Fibroblast of skin of back (primary cell): ENCODE measurements at regions not wholly inside any gene's neighbourhood (a gene's known extent, or its start where the extent isn't known, plus 50 kb on each side); places are given as distances from the start of the nearest gene placed in this dataset.
"Not testable (repeated sequence)": the region's sequence is repeated elsewhere in the genome, so short reads cannot be mapped to it uniquely, and the experiment has no call there.

ENCODE experiments used
- DNase-seq: peaks from one replicate; pipeline ENCODE4 v3.0.0-alpha.2; 2013

GRCh38 chr2:10183146-10183675, 60.7 kb downstream of the RRM2 start:
- no peak for DNase-seq

GRCh38 chr2:10184421-10184820, 61.9 kb downstream of the RRM2 start:
- no peak for DNase-seq

- DNase-seq = no peak
These were observed 62.5 kb downstream of the RRM2 start for GRCh38 chr2:10185046-10185445.

GRCh38 chr2:10185755-10186154, 63.2 kb downstream of the RRM2 start:
- DNase-seq = no peak

GRCh38 chr2:10186868-10187535, 64.5 kb downstream of the RRM2 start:
- DNase-seq = no peak

GRCh38 chr2:10187661-10188060, 65.1 kb downstream of the RRM2 start:
- DNase-seq = no peak

GRCh38 chr2:10188211-10188610, 65.7 kb downstream of the RRM2 start:
- DNase-seq = peak; percentile 36

- DNase-seq = no peak
These were observed 66.3 kb downstream of the RRM2 start for GRCh38 chr2:10188729-10189305.

GRCh38 chr2:10190255-10190654, 67.7 kb downstream of the RRM2 start:
- DNase-seq = no peak

GRCh38 chr2:10190737-10191532, 68.4 kb downstream of the RRM2 start:
- DNase-seq = no peak

GRCh38 chr2:10191554-10191953, 69.0 kb downstream of the RRM2 start:
- DNase-seq = no peak

- DNase-seq = no peak
These were observed 70.0 kb downstream of the RRM2 start for GRCh38 chr2:10192392-10193015.

GRCh38 chr2:10193276-10193795, 70.8 kb downstream of the RRM2 start:
- DNase-seq = no peak

GRCh38 chr2:10193851-10194820, 71.6 kb downstream of the RRM2 start:
- no peak for DNase-seq

- no peak for DNase-seq
These were observed 73.0 kb downstream of the RRM2 start for GRCh38 chr2:10195278-10196109.

GRCh38 chr2:10196110-10196892, 73.8 kb downstream of the RRM2 start:
- DNase-seq = no peak

GRCh38 chr2:10196948-10197696, 74.6 kb downstream of the RRM2 start:
- no peak for DNase-seq

GRCh38 chr2:10197697-10198076, 75.1 kb downstream of the RRM2 start:
- no peak for DNase-seq

- not testable (repeated sequence) for DNase-seq
These were observed 75.9 kb downstream of the RRM2 start for GRCh38 chr2:10198482-10198881.
